DMS53 (cell line): ENCODE measurements at regions not wholly inside any gene's neighbourhood (a gene's known extent, or its start where the extent isn't known, plus 50 kb on each side); places are given as distances from the start of the nearest gene placed in this dataset.
A peak's percentile ranks its signal among the peaks of the same experiment; 100 is the strongest.

ENCODE experiments used
- DNase-seq: peaks from one replicate; lab custom pipeline; 2025; lab: John Stamatoyannopoulos, UW

GRCh38 chr6:126148853-126149252 is 162.5 kb downstream of the TRMT11 start:
- no peak for DNase-seq

DNA sequence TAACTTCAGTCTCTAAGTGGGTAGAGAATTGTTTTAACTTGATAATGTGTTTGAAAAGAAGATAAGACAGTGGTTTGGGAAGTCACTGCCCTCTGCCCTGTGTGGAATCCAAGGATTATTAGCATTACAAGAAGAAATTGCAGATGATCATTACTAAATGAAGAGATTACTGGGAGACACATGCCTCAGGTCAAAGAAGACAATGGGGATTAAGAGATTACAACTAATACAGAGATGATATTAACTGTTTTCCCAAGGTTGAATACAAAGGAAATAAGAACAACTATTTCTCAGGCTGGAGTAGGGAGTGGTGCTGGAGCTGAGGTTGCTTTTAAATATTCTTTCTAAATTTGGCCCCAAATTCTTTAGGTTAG is 166.0 kb downstream of the TRMT11 start:
- DNase-seq, result no peak

DNA sequence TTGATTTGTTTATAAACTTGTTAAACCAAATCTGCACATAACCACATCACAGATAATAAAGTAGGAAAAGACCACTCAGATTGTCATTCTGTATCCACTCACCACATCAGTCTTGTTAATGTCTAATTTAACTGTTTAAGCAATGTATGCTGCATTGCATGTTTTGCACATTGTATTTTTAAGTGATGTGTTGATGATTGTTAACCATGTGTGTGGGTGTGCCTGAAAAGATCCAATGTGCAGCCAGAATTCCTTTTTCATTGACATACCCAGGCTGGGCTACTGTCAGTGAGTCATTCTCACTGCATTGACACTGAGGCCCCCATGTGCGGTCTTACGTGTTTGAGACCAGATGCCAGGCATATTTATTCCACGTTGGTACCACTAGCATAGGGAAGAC is 167.3 kb downstream of the TRMT11 start:
- DNase-seq, result no peak

DNA sequence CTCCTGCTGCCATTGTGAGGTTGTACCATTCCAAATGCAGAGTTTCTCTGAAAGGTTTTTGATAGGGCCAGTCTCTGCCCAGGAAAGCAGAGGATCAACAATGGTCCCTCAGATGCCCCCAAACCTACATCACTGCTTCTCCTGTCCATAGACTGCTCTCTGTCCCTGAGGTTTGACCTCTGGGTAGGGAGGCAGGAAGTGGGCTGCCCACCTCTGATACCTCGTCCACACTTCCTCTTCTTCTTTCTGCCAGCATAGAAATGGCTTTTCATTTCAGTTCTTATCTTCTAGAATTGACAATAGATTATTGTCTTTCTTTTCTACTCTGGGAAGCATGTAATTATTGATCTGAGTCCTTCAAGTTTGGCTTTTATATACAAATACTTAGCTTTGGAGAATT is 170.6 kb downstream of the TRMT11 start:
- no peak for DNase-seq

DNA sequence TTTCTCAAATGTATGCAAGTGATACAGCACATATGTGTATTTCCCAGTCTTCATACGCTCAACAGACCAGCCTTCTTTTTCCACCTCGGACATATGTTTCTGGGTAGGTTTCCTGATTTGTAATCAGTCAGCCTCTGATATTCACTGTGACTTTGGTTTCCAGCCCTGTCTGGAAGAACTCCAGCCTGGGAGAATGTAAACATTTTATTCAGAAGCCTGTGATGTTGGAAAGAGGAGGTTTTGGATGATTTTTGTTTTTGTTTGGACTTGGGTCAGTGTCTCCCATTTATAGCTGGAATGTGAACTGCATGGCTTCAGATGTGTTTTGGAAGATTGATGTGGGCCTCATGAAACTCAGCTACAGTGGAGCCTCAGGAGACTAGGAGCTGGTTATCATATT is 172.2 kb upstream of the CENPW start:
- no peak for DNase-seq

DNA sequence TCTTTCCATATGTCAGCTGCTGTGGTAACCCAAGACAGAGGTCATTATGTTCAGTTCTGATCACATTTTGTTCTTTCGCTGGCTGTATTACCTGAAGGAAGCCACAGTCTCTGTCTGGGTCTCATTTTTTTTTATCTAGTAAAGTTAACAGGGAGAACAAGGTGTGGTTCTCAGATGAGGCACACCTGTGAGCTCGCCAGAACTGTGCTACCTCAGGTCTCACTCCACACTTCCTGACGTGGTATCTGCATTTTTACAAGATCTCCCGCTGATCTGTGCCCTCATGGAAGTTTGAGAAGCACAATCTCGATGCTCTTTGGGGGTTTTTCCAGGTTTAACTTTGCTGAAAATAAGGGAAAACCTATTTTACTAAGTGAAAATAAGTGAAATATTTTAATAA is 169.5 kb upstream of the CENPW start:
- DNase-seq, result no peak

GRCh38 chr6:126170978-126171382 is 168.9 kb upstream of the CENPW start:
- DNase-seq, result peak; percentile 47

- no peak for DNase-seq
Measured at GRCh38 chr6:126172131-126172530, 167.8 kb upstream of the CENPW start.

- DNase-seq, result no peak
Measured at GRCh38 chr6:126173265-126173664, 166.7 kb upstream of the CENPW start.

DNA sequence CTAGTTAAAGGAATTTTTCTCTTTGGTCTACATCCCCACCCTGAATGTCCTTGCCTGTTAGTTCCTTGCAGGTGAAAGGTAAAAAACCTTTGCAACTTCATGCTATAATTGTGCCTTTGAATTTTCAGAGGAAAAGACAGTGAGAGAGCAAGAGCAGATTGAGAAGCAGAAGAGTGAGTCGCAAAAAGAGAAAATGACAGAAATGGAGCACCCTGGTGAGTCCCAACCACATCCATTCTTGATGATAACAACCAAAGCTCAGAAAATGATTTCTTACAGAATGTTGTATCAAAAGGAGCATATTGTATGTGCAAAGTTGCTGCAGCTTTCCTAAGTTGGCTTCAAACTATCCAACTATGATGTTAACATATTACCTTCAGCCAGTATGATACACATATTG is 165.2 kb upstream of the CENPW start:
- DNase-seq, result no peak

GRCh38 chr6:126175251-126175650 is 164.7 kb upstream of the CENPW start:
- no peak for DNase-seq

GRCh38 chr6:126176282-126176681 is 163.6 kb upstream of the CENPW start:
- peak; percentile 29 for DNase-seq

DNA sequence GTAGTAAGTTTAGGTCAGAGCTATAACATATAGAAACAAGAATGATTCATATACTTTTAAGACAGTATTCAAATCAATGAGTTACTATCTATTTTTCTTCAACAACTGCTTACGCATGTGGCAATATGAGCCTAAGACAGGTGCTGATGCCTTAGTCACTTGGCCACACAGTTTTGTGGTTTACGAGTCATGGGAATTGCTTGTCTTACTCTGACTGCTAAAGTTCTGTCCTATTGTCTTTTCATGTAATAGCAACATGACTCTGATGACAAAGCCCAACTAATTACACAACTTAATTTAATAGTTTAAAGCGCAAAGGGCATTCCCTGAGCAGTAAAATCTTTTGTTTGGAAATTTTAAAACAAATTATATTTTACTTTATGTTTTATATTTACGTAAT is 159.3 kb upstream of the CENPW start:
- DNase-seq, result peak; percentile 12

DNA sequence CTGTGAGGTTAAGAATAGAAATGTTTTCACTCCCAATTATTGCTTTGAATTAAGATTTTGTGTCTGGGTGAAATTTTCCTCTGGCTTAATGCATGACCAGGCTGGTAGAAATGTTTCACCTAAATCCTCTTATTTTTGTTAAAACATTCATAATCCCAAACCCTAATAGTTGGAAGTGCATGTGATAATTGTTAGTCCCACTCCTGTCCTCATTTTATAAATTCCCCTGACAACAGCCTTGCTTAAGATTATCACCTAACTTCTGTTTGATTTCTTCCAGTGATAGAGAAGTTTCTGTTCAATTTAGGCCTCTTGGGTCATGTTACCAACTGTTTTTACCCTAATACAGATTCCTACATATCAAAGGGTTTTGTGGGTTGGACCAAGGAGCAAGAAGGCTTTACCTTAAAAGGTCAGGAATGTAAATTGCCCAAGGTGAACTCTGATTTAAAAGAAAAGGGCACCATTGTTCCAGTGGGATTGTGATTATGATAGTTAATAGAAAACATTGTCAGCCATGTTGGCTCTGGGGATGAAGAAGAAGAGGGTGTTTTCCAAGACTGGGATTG is 158.7 kb upstream of the CENPW start:
- DNase-seq, result no peak

DNA sequence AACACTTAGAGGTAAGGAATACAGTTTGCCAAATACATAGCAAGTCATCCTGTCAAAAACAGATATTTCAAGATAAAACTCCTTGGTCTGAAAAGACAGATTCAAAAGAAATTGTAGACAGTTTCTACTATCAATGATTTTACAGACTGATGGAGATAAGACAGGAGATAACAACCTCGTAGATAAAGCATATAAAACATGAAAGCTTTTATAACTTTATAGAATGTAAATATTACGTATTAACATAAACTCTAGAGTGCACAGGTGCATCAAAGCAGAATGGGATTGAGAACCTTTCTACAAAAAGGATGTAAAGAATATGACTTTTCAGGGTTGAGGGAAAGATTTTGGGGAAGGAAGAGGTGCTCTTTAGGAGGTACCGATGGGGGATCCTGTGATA is 158.0 kb upstream of the CENPW start:
- no peak for DNase-seq

- no peak for DNase-seq
Measured at GRCh38 chr6:126182650-126183311, 157.1 kb upstream of the CENPW start.

DNA sequence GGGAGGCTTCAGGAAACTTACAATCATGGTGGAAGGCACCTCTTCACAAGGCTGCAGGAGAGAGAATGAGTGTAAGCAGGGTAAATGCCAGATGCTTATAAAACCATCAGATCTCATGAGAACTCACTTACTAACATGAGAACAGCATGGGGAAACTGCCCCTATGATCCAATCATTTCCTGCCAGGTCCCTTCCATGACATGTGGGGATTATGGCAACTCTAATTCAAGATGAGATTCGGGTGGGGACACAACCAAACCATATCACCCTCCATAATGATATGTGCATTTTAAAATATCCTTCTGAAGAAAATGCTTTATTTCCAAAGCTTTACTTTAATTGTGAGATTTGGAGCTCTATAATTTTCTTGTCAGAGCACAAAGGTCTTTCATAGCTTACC is 154.1 kb upstream of the CENPW start:
- no peak for DNase-seq

GRCh38 chr6:126188279-126188909 is 151.5 kb upstream of the CENPW start:
- DNase-seq, result no peak

GRCh38 chr6:126195625-126196236 is 144.2 kb upstream of the CENPW start:
- DNase-seq, result no peak

GRCh38 chr6:126198631-126199030 is 141.3 kb upstream of the CENPW start:
- DNase-seq, result peak; percentile 56

GRCh38 chr6:126199466-126199865 is 140.4 kb upstream of the CENPW start:
- DNase-seq, result peak; percentile 40

- no peak for DNase-seq
Measured at GRCh38 chr6:126202707-126203106, 137.2 kb upstream of the CENPW start.

DNA sequence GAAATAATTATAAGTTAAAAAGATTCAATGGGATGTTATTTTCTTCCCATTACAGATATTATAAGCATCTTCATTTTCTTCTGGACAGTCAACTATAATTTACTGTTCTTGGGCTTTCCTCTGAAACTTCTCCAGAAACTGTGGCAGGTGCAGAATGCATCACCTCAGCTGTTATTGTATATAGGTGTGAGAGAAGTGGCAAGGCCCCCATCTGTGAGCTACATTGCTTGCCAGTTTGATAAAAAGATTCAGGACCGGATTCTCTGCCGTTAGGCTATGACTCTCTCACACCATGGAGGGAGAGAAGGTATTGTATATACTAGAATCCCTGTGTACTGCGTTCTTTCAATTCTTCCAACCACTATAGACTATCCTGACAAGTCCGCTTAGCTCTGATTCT is 135.8 kb upstream of the CENPW start:
- DNase-seq, result no peak
